ENCODE measurements at regions not wholly inside any gene's neighbourhood (a gene's known extent, or its start where the extent isn't known, plus 50 kb on each side); places are given as distances from the start of the nearest gene placed in this dataset.
A peak's percentile ranks its signal among the peaks of the same experiment; 100 is the strongest.

GRCh38 chr3:176514297-176514696, 683.0 kb downstream of the TBL1XR1 start (continued):
- TF ChIP-seq USF1 (CRISPR knock-in tag; IDR thresholded peaks at IDR 0.05) = no peak

- Histone ChIP-seq H3K4me2 (ENCODE audit: insufficient read depth, low read length) (no peak overlapping the region), H3K9me3 (replicated peaks; ENCODE audit: control insufficient read depth, insufficient read depth, low read depth, low read length) (no peaks in the 10 kb centered on the region), H3K36me3 (ENCODE audit: control insufficient read depth, insufficient read depth, low read length) (no peaks in the 10 kb centered on the region), H3K27me3 (ENCODE audit: control insufficient read depth in 2 of 2, insufficient read depth in 2 of 2, low read length in 2 of 2) (no peaks in the 10 kb centered on the region), H3K9me1 (ENCODE audit: control insufficient read depth, insufficient read depth, low read length) (no peaks in the 10 kb centered on the region), H3K27ac (ENCODE audit: extremely low read depth, low read depth, low read length) (no peak overlapping the region), H4K20me1 (replicated peaks; ENCODE audit: control insufficient read depth, insufficient read depth, low read length) (no peaks in the 10 kb centered on the region), H2AFZ (ENCODE audit: low read depth, low read length) (peak overlapping the region; percentile 61; the same call in 1 of the 2 replicates), H3K9ac (ENCODE audit: insufficient read depth in 1 of 2, low read depth in 2 of 2, low read length in 2 of 2) (no peak overlapping the region), H3K79me2 (ENCODE audit: control insufficient read depth, insufficient read depth, low read length) (no peaks in the 10 kb centered on the region), H3K4me3 (no peak overlapping the region), H3K4me1 (replicated peaks in 1 of 2; ENCODE audit: control insufficient read depth in 2 of 2, insufficient read depth in 2 of 2, low read length in 2 of 2) (no peaks in the 10 kb centered on the region)
- TF ChIP-seq ZC3H11A (IDR thresholded peaks at IDR 0.05; ENCODE audit: low read depth, low read length) = no peak
- TF ChIP-seq HNRNPLL (IDR thresholded peaks at IDR 0.05; ENCODE audit: low read depth, low read length, poor library complexity, severe bottlenecking) = no peak
- no peak for TF ChIP-seq RUNX1 (IDR thresholded peaks at IDR 0.05; ENCODE audit: low read depth)
- TF ChIP-seq FOXP1 (CRISPR knock-in tag; IDR thresholded peaks at IDR 0.05) = no peak
- TF ChIP-seq ZBTB26 (CRISPR knock-in tag; IDR thresholded peaks at IDR 0.05) = no peak
- no peak for ATAC-seq
- in situ Hi-C loops (cut with MboI) = loop anchor here (5.0 kb wide), 1 partner anchor 149 kb away; no protein-coding TSS in a partner anchor
- BruUV-seq (replicated peaks) = no TSS peak
- intact Hi-C loops (cut with micrococcal nuclease) = loop anchor here (1.0 to 10.0 kb wide), 5 partner anchors 151 to 1872 kb away; no protein-coding TSS in a partner anchor
- DNase-seq (ENCODE audit: extremely low read depth in 1 of 4, low spot score in 3 of 4) = no peak
- no CpG with 5 or more reads among the region's 1 CpG for WGBS (ENCODE audit: insufficient coverage, low coverage, missing lambda C conversion rate)
- POLR2A ChIA-PET = no interaction called here
- FAIRE-seq = no peak
- CTCF ChIA-PET (ENCODE audit: low intra/inter-chr PET ratio) = interaction anchor here (0.7 to 2.1 kb wide), 2 partner anchors 150 to 152 kb away, joined by 4 to 7 read pairs; no protein-coding TSS in a partner anchor
Observed at GRCh38 chr3:176513604-176514003, 683.7 kb downstream of the TBL1XR1 start.

Data from K562 (cell line).